Embryonic facial prominence (tissue), 1 donor: ENCODE measurements at regions not wholly inside any gene's neighbourhood (a gene's known extent, or its start where the extent isn't known, plus 50 kb on each side); places are given as distances from the start of the nearest gene placed in this dataset.

ENCODE experiments used
- DNase-seq: peaks from one replicate; pipeline ENCODE4 v3.0.0-alpha.2; 2016; ENCODE audit errors: extremely low spot score

- DNase-seq = no peak
Measured at GRCh38 chrX:33465137-33465536, 253.8 kb upstream of the DMD start.

DNA sequence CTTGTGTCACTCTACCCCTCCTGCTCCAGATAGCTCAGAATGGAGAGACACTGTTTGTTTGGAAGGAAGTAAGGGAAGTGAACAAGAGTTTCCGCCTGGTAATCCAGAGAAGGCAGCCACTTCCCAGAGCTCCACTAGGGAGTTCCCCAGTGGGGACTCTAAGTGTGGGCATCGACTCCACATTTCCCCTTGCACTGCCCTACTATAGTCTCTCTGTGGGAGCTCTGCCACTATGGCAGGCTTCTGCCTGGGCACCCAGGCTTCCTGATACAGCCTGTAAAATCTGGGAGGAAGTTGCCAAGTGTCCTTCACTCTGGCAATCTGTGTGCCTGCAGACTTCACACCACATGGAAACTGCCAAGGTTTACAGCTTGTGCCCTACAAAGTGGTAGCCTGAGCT lies 245.8 kb upstream of the DMD start:
- DNase-seq = no peak

GRCh38 chrX:33447285-33447684 lies 235.9 kb upstream of the DMD start:
- DNase-seq = no peak

- no peak for DNase-seq
Measured at GRCh38 chrX:33434256-33435092, 223.1 kb upstream of the DMD start.

GRCh38 chrX:33416273-33416805 lies 205.0 kb upstream of the DMD start:
- no peak for DNase-seq

DNA sequence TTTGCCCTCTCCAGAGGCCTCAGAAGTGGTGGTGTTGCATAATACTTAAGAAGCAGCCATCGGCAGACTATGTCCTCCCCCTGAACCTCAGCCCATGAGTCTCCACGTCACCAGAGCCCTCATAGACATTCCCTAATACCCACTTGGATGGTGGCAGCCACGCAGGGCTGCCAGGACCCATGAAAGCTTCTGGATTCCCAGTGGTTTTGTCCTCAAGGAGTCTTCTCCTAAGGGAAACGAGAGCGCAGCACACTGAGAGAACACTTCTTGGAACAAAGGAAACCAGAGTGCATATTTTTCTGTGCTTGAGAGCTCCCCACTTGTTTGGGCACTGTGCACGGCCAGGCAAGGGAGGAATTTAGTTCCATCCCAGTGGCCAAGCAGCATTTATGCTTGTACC lies 204.1 kb upstream of the DMD start:
- no peak for DNase-seq

GRCh38 chrX:33385546-33385945 lies 174.2 kb upstream of the DMD start:
- no peak for DNase-seq

DNA sequence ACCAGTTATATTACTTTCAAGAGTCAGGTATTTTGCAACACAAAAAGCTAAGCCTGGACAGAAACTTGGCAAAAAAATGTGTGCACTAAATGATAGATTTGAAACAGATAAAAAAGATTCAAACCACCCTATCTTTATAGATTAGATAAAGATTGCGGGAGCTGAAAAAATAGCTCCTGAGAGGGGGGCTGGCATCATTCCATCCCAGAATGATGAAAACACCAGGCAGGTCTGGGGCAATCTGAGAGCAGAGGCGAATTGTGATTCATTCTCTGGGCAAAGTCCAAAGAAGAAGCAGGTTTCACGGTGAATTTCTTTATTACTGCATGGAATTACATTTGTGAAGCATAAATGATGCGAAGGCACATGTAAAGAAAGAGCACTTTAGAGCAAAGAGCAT lies 168.5 kb upstream of the DMD start:
- DNase-seq = no peak

DNA sequence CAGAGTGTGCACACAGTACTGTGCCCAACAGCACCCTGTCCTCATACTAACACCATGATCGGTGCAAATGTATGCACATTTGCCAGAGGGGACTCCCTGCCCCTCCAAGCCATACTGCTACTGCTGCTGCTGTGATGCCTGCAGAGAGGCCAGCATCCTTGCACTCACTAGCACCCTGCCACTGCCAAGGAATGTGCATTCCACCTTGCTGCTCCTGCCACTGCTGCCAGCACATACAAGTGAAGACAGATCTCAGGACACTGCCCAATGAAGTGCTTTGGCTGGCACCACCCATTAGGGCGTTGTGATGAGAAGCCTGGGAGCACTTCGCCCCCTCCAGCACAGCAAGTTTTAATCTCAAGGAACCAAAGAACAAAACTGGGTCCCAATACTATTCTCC lies 146.3 kb upstream of the DMD start:
- no peak for DNase-seq

DNA sequence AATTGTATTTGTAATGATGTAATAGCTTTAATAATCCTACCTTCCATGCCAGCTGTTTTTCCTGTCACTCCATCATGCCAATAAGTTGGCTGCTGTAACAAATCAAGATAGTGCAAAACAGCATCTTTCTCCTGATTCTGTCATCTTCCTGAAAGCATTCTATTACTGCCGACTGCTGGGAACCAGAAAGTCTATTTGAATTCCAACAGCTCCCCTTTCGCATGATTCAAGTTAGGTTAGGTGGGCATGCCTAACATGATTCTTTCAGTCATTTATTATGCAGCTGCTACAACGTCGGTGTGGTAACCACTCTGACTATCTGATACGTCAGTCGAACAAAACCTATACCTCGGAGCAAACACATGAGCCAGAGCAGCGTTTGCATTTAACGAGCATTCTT lies 127.9 kb upstream of the DMD start:
- peak; percentile 6 for DNase-seq

- no peak for DNase-seq
Measured at GRCh38 chrX:33336783-33337182, 125.4 kb upstream of the DMD start.

- DNase-seq = no peak
Measured at GRCh38 chrX:33333271-33333670, 121.9 kb upstream of the DMD start.

DNA sequence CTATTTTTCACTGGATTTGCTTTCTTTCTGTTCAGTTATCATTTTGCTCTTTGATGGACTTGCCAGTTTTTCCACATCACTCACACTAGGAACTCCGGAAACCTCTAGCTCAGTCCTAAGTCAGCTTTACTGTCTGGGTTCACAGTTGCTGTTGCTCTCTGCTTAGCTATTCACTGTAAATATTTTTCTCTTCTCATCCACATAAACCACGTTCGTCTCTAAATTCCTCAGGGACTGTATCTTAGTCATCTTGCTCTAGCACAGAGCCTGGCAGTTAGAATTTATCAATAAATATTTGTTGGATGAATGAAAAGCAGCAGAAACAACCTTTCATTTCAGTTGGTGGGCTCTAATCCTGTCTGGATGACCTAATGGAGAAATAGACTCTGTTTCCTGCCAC lies 119.4 kb upstream of the DMD start:
- DNase-seq = no peak

DNA sequence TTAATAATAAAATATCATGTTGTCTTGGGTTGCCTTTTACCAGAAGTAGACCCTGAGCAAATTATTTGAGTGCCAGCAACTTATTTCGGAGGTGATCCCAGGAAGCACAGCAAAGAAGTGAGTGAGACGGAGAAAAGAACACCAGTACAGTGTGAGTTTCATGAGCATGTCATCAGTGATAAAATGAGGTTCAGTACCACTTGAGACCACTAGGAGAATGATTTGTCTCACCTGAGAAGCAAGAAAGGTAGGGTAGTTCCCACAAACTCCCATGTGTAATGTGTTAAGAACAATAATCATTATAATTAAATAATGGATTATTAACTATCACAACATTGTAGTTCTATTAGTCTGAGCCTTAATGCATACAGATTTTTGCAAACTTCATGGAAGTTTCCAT lies 112.8 kb upstream of the DMD start:
- DNase-seq = no peak

DNA sequence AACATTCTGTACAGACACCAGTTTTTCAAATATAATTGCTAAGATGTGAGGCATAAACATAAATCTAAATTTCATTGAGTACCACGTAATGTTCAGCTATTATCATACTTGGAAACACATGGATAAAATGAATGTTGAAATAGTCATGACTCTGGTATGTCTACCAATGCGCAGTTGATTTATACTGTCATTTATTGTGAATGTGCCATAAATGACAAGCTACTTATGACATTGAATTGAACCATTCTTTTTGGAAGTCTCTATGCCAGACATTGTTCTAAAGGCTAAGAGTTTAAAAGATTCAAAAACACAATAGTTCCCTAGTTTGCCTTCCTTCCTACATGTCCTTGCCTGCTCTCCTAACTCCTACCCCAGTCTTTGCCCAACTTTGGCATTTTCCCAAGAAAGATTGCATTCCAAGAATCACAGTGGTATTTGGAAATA lies 96.6 kb upstream of the DMD start:
- DNase-seq = no peak

GRCh38 chrX:33298622-33299021 lies 87.3 kb upstream of the DMD start:
- DNase-seq = no peak

- DNase-seq = no peak
Measured at GRCh38 chrX:33285550-33285949, 74.2 kb upstream of the DMD start.

DNA sequence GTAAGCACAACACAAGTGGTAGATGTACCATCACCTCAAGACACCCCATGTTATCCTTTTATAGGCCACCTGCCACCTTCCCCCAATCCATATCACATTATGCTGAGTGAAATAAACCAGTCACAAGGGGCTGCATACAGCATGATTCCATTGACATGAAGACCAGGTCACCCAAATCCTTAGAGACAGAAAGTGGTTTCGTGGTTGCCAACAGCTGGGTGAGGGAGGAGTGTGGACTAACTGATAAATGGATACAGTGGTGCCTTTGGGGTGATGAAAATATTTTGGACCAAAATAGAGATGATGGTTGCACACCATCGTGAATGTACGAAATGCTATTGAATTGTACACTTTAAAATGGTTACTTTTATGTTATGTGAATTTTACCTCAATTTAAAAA lies 65.7 kb upstream of the DMD start:
- DNase-seq = no peak

DNA sequence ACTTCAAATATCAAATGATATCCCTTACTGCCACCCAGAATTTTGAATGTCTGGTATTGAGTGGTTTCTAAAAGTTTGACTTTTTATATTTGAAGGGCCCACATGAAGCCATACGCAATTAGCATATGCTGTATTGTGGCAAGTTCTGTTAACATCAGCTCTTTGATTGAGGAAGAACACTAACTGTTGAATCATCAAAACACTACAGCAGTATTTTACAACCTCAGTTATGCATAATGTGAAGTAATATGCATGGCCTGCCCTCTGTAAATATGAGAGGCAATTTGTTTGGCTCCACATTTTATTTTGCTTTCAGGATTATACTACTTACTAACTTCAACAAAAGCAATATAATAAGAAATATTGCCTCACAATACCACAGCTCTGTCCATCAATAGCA lies 62.2 kb upstream of the DMD start:
- no peak for DNase-seq

DNA sequence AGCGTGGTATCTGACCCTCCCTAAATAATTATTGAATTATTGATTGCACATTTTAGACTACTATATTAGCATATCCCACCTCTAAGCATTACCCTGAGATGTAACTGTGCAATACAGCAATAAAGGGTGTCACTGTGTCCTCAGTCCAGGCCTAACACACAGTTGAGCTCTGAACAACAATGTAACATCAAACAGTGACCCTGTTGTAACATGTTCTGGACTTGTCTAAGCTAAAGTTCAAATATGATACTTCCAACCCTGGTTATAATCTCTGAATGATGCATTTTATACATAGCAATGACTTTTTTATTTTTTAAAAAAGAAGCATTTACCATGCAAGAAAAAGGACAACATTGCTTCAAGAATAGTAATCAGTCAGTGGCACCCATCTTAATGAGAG lies 61.6 kb upstream of the DMD start:
- DNase-seq = no peak
